Esophagus muscularis mucosa (tissue), 3 donors: ENCODE measurements at regions not wholly inside any gene's neighbourhood (a gene's known extent, or its start where the extent isn't known, plus 50 kb on each side); places are given as distances from the start of the nearest gene placed in this dataset.

ENCODE experiments used
- EP300 ChIP-seq: sonication (generic); formaldehyde crosslinking; IDR thresholded peaks from one replicate; pipeline ENCODE4 v1.6.1; 2017; ENCODE audit warnings: antibody characterized with exemption
- TF ChIP-seq, protein P1 (sequence below), 3 experiments: fragments of 200-600 bp in 2 of 3; fragments of 450-650 bp in 1 of 3; sonication (generic) in 2 of 3; IDR thresholded peaks; one replicate each; pipeline ENCODE4 v1.5.1; 2017 to 2019; ENCODE audit warnings: antibody characterized with exemption in 3 of 3, mild to moderate bottlenecking in 2 of 3, moderate library complexity in 1 of 3

DNA sequence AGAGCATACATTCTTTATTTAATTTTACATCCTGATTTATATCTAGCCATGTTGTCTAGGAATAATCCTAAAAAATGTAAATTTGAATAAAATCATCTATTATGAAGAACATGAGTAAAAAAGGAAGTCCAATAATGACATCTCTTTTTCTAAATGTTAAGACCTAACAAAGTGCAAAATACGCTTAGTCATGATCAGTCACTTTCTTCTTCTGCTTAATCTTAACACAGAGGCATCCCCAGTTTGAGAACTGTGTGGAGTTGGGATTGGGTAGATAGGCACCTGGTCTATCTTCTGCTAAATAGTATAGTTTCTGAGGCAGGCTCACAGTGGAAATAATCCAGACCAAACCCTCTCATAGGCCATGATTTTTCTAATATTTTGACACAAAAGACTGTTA lies 311.7 kb upstream of the LRRC7 start:
- TF ChIP-seq, protein P1, sequence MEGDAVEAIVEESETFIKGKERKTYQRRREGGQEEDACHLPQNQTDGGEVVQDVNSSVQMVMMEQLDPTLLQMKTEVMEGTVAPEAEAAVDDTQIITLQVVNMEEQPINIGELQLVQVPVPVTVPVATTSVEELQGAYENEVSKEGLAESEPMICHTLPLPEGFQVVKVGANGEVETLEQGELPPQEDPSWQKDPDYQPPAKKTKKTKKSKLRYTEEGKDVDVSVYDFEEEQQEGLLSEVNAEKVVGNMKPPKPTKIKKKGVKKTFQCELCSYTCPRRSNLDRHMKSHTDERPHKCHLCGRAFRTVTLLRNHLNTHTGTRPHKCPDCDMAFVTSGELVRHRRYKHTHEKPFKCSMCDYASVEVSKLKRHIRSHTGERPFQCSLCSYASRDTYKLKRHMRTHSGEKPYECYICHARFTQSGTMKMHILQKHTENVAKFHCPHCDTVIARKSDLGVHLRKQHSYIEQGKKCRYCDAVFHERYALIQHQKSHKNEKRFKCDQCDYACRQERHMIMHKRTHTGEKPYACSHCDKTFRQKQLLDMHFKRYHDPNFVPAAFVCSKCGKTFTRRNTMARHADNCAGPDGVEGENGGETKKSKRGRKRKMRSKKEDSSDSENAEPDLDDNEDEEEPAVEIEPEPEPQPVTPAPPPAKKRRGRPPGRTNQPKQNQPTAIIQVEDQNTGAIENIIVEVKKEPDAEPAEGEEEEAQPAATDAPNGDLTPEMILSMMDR (IDR thresholded peaks at IDR 0.05), result no peak
- no peak for TF ChIP-seq EP300
